ENCODE measurements at regions not wholly inside any gene's neighbourhood (a gene's known extent, or its start where the extent isn't known, plus 50 kb on each side); places are given as distances from the start of the nearest gene placed in this dataset.

DNA sequence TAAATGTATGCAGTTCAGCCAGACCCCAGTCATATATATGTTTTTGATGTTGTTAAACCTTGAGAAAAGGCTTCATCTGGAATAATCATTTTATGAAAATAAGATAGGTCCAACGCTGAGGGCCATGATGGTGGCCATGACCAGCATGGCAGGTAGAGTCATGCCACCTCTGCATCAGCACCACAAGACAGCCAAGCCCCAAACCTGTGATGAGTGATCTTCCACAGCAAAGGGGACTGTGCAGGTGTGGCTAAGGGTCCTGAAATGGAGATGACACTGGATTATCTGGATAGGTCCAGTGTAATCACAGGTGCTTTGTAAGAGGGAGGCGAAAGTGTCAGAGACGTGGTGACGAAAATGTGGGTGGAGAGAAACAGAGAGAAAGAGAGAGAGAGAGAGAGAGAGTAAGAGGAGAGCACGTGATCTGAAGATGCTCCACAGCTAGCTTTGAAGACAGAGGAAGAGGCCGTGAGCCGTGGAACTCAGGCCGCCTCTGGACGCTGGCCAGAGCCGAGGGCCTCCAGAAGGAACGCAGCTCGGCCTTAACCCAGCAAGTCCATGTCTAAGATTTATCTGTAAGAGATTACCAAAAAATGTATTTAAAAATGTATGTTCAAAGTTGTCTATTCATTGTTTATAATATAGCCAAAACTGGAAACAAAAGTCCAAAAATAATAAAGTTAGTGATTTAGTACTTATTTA, 304.4 kb upstream of the SHH start:
- no peak for DNase-seq

DNA sequence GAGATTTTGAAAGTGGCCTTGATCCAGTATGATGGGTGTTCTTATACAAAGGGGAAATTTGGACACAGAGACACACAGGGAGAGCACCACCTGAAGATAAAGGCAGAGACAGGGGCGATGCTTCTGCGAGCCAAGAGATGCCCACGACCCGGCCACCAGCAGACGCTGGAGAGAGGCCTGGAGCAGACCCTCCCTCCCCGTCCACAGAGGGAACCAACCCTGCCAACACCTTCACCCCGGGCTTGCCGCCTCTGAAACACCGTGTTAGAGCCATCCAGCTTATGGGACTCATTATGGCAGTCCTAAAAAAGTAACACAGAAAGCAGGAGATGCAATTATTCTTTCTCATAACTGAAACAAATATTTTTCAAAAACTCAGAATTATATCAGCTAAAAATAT, 303.3 kb upstream of the SHH start:
- DNase-seq, result no peak

DNA sequence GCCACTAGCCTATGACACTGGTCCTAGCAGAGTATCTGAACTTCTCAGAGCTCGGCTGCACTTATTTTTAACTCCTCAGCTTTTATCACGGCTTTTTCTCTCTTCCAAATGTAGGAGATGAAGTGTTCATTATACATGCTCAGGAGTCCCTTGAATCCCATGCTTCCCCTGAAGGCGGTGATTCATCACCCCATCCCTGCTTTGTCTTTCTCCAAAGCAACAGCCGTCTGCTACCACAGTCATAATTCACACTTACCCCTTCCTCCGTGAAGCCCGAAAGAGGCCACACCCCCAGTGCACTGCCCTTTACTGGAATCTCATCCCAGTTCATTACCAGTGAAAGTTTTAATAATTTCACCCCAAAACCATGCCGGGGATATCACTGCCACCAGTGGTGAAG, 301.5 kb upstream of the SHH start:
- DNase-seq, result no peak

DNA sequence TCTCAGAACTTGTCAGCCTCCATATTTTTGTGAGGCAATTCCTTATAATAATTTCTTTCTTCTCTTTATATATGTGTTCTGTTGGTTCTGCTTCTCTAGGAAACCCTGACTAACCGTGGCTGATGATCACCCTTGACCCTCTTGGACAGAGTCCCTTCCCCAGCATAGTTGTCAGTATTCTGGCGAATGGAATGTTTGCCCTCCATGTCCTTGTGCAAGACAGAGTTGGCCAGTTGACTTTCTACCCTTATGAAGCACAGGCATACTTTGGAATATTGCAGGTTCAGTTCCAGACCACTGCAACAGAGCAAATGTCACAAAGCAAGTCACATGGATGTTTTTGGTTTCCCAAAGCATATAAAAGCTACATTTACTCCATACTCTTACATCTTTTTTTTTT, 297.7 kb upstream of the SHH start:
- no peak for DNase-seq

DNA sequence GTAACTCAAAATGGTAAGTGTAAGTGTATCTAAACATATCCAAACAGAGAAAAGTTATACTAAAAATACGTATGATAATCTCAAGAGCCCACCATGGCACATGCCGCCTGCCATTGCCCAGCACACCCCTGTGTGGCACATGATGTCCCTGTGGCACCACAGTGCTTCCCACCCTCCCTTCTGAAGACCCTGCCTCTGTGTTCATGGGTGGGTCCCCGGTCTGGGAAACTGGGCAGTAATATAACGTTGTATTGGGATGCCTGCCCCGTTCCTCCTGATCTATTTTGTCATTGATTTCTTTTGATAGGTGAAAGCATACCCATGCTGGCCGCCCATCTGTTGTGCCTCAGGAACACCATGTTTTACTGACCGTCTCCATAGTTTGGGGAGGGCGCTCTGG, 296.8 kb upstream of the SHH start:
- DNase-seq, result no peak

DNA sequence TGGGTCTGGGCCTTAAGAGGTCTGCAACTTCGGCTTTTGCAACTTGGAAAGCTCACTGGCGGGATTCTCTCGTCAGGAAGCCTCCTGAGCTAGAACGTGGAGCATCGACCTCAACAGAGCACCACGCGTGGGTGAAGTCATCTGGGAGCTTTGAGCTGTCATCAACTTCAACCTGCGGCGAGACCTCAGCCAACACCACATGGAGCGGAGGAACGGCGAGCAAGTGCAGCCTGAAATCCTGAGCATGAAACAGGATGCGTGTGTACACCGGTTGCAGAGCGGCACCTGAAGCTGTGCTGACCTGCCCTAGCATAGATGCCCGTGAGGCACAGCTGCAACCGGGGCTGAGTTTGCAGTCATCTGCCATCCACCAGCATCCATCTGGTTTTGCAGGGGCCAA, 295.7 kb upstream of the SHH start:
- no peak for DNase-seq

DNA sequence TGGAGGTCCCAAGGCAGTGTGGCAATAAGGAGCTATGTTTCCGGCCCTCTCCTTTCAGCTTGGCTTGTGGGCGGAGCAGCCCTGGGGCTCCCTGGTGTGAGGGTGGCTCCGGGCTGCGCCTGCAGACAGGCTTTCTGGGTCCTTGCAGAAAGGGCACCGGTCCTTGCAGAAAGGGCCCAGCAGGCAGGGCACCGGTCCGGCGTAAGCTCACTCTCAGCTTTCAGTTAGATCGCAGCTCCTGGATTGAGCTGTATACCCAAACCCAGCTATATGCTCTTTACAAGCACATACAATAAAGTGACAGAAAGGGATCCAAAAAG, 293.8 kb upstream of the SHH start:
- DNase-seq, result no peak

DNA sequence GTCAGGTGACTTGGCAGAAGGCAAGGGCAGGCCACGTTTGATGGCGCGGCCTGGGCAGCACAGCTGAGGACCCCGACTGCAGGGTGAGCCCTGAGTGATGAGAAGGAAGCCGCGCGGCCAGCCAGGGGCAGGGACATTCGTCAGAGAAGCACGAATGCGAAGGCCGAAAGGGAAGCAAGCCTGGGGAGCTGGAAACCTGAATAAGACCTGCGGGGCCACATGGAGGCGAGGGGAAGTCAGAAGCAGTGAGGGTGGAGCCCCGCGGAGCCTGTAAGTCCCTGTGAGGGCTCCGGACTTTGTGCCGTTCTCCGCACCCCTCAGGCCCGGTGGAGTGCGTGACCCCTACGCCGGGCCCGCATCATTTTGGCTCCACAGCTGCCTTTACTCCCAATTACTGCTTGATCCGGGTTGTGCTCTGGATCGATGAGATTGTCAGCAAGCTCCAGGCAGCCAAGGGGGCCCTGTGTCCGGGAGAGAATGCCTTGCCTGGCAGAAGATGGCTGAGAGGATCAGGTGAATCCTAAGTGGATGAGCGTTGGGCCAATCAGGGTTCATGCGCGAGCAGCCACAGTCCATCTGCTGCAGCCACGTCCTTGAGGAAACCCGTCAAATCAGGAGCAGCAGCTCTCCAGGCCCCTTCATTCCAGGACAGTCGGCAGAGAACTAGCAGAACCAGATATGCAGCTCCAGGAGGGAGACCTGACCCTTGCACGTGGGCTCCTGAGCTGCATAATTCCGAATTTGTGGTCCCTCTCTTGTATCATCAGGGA, 293.3 kb upstream of the SHH start:
- DNase-seq, result no peak

DNA sequence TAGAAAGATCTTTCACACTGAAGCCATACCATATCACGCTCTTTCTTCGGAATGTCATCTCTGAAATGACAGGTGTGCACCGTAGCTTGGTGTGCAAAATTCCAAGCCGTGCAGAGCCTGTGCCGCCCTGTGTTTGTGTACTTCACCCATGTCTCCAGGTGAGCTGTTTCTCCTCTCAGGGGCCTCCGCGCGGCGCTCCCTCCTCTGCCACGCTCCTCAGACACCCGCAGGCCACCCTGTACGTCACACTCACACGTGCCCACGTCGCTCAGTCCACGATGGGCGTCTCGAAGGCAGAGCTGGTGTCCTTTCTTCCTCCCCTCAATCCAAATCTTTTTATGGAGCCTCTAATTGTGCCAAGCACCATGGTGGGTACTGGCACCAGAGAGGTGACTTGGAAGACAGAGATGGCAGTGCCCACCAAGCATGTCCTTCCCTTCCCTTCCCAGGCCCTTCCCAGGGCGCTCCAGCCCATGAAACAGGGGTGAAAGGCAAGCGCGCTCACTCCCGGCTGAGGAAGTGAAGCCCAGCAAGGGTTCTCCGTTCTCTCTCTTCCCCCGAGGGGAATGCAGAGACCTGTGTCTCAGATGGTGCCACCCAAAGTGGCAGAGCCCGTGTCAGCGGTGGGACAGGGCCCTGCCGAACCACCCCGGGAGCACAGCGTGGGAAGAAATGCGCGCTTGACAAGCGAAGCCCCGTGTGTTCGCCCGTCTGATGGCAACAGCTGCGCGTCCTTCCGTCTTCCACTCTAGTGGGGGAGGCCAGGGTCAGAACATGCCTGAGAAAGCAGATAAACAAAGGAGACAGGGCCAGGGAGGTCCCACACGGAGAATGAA, 292.5 kb upstream of the SHH start:
- no peak for DNase-seq

DNA sequence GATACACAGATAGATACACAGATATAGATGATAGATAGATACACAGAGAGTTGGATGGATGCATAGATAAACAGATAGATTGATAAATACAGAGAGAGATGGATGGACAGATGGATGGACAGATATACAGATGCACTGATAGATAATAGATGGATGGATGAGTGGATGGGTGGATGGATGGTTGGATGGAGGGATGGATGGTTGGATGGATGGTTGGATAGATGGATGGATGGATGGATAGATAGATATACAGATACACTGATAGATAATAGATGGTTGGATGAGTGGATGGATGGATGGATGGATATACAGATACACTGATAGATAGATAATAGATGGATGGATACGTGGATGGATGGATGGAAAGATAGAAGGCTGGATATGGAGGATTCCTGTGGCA, 290.0 kb upstream of the SHH start:
- no peak for DNase-seq

DNA sequence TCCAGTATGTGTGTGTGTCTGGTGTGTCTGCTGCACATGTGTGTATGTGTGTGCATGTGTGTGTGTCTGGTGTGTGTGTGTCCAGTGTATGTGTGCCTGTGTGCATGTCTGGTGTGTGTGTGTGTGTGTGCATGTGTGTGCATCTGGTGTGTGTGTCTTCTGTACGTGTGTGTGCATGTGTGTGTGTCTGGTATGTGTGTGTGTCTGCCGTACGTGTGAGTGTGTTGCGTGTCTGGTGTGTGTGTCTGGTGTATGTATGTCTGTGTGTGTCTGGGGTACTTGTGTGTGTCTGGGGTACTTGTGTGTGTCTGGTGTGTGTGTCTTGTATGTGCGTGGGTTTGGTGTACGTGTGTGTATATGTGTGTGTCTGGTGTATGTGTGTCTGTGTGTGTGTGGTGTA, 289.1 kb upstream of the SHH start:
- no peak for DNase-seq

DNA sequence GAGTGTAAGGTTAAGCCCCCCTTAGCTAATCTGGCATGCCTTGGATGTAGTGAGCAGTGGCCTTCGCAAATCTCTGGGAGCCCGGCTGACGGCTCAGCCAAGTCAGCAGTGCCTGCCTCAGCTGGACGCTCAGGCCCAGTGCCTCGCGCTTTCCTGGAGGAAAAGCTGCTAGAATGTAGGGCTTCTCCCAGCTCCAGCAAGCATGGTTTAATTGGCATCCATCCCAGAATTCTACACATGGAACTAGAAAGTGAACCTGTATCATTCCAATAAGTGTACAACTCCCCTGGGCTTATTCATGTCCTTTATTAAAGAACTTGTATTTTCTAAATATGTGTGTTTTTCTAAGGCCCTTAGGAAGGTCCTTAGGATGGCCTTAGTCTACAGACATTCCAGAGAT, 287.8 kb upstream of the SHH start:
- no peak for DNase-seq

DNA sequence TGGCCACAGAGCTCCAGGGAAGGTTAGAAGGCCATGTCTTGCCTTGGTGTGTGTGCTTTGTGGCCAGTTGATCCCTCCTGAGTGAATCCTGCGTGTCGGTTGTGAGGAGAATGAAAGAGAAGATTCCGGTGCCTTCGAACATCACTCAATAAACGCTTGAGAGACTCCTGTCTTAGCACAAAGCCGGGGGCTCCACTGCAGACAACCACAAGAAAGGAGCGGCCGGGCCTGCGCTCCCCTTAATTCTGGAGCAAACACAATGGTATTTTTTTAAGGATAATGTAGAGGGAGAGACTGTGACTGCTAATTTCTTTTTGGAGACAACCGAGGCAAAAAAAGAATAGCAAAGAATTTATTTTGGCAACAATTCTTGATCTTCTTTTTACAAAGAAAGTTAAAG, 286.8 kb upstream of the SHH start:
- DNase-seq, result no peak

DNA sequence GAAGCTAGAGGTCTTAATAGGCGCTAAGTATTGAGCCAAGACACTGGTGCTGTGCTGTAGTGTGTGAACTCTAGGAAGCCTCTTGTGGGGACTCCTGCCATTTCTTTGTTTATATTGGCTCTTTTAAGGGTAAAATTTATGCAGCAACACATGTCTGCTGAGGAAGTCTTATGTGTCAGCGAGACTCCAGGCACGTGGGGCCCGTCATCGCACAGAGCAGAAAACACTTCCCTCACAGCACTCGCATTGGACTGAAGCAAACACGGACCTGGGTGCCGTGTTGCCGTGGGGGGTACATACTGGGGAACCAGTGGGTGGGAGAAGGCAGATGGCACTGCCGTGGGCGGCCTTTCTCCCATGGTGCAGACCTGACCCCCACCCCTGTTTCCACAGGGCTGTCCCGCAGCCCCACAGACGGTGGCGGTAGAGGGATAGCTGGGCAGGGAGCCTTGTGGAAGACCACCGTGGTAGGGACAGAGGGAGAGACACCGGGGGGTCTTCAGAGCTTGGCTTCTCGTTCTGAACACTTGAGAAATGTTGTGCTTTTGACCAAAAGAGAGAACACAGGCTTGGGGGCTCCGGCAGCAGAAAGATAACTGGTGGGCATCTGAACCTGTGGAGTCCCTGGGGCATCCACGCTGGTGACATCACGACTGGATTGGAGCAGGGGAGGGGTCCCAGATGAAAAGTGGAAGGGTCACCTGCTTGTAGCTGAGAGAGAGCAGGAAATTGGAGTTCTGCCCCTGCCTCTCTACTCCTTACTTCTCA, 284.7 kb upstream of the SHH start:
- no peak for DNase-seq

DNA sequence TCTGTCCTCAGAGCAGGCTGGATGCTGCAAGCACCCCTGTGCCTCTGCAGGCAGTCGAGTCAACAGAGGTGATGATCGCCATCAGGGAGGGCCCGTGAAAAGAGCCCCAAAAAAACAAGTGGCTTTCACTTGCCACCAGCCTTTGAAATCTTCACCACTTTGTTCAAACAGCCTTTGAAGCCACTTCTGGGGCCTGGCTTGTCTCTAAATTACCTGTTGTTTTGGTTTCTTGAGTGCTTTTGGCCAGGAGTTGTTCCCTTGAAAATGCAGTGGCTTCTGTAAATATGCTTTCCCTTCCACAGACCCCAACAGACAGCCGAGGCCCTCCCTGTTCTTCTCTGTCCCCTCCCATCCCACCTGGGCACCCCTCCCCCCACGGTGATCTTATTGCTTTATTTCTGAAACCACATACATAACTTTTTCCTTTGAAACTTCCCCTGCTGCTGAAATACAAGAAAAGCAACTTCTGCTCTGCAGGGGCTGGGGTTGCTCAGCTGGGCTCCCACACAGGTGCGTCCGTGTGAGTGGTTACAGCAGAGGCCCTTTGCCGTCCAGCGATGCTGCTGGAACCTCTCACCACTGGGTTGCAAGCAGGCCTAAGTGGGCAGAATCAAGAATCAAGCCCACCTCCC, 283.8 kb upstream of the SHH start:
- DNase-seq, result no peak

DNA sequence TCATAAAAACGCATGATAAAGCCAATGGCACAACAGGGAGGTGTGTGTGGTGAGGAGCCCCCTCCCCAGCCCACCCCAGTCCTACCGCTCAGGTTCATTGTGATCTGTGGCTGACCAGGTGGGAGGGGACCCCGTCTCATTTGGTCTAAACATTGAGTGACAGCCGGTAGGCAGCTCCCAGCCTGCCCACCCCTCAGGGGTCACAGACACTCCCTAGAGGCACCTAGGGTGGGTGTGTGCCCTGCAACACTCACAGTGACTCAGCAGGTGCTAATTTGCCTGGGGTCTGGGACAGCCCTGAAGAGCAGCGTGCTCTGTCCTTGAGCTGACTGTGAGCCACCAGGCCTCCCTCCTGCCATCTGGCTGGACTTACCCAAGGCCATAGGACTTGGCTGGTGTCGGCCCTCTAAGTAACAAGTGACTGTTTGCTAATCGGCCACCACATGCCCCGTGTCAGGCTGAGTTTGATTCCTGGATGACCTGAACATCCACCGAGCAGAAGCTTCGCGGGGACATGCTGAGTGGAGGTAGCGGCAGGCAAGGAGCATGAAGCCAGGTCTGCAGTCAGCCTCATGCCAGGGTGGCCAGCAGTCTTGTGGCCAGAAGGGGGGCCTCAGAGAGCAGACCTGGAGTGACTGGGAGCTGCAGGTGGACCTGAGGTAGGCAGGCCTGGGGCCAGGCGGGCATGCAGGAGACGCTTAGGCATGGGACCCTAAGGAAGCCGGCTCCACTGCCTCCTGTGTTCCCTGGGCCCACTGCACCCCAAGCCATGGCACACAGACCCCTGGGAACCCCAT, 282.3 kb upstream of the SHH start:
- no peak for DNase-seq

DNA sequence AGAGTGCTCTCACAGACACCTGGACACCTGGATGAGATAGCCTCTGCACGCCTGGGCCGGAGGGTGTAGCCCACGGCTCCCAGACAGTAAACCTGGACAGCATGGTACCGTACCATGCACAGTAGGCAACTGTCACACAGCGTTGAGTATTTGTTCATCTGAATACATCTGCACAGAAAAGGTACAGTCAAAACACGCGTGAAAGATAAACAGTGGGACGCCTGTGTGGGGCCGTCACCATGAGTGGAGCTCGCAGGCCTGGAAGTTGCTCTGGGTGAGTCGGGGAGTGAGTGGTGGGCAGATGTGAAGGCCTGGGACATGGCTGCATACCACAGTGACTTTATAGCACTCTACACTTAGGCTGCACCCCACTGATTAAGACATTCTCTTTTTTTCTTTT, 280.0 kb upstream of the SHH start:
- DNase-seq, result no peak

DNA sequence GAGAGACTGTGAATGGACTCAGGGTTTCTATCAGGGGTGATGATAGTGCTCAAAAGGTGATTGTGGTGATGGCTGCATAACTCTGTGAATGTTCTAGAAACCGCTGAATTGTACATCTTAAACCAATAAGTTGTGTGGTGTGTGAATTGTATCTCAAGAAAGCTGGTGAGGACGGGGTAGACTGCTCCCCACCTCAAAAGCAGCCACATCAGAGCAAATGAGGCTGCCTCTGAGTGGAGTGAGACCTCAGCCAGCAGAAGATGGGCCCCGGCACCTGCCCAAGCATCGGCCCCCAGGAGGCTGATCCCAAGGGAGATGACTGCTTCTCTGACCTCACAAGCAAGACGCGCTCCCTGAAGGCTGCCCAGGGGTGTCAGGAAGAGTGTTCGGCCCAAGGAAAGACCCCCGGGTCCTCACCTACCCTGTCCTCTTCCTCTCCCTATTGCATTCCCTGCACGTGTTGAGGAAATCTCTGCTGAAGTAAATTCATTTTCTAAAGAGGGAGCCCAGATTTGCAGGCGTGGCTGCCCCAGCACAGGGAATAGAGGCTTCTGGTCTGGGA, 279.3 kb upstream of the SHH start:
- no peak for DNase-seq

DNA sequence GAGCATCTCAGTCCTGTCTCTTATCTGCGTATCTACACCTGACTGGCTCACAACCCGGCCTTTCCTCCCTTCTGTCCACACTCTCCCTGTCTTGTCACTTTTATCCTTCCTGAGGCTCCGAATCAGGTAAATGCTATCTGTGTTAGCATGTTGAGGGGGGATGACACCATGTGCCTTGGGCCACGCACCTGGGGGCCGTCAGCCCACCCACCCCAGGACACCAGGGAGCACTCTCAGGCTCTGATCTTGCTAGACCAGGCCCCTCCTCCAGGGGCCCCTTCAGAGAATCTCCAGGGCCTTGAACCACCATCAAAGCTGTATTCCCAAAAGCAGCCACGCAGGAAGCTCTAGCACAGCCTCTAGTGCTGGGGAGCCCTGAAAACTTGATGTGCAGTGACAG, 278.7 kb upstream of the SHH start:
- no peak for DNase-seq

DNA sequence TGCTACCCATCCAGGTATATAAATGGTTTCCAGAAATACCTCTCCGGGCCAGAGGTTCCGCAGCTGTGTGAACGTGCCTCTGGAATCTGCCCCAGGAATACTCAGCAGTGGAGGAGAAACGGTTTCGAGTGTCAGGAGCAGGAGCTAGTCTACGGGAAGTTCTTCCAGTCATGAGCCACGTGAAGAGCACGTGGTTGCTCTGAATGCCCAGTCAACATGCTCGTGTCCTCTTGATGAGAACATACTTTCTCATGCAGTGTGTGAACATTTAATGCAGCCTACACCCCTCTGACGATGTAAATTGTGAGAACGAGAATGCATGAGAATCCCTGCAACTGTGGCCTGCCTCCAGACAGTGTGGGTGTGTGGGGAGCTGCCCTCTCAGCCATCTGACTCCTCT, 277.0 kb upstream of the SHH start:
- DNase-seq, result no peak

DNA sequence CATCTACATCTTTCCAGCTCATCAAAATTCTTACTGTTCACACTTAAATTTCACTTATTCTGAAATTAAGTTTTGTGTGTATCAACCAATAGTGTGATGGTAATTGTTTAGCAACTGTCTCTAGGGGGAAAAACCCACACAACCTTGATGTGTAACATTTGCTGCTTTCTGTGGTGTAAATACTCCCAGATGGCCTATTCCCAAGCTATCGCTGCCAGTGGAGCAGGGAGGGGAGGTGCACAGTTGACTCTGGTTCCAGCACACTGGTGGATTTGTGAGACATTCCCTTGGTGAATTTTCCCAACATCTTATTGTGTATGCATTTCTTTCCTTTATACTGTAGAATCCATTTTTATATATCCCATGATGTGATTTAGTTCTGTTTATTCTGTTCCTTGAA, 275.9 kb upstream of the SHH start:
- no peak for DNase-seq

Data from activated CD4-positive, alpha-beta T cell treated with anti-CD3 and anti-CD28 coated beads, Interleukin-2, amount 50 U/mL, for 16 hours (primary cell).